Activated T-helper 1 cell treated with anti-CD3 and anti-CD28 coated beads, Interleukin-12 subunit alpha, Interleukin-12 subunit beta, Interleukin-2, Interleukin-4 antibody, amounts not matched to agents 30 ng/mL and 10 ng/mL and 1 ng/mL, durations not matched to agents 14 hours and 24 hours and 36 hours (primary cell): ENCODE measurements at regions not wholly inside any gene's neighbourhood (a gene's known extent, or its start where the extent isn't known, plus 50 kb on each side); places are given as distances from the start of the nearest gene placed in this dataset.

Experiments
- DNase-seq: peaks from one replicate; pipeline ENCODE4 v3.0.0; 2021; ENCODE audit warnings: low spot score
- H3K27ac Mint-ChIP-seq: one replicate; pipeline ENCODE4 v1.8.0; 2021; ENCODE audit warnings: mild to moderate bottlenecking, mixed read lengths
- H3K27me3 Mint-ChIP-seq: one replicate; pipeline ENCODE4 v1.8.0; 2022; ENCODE audit warnings: mild to moderate bottlenecking, moderate library complexity, mixed read lengths; ENCODE audit not compliant: insufficient read depth
- H3K36me3 Mint-ChIP-seq: one replicate; pipeline ENCODE4 v1.8.0; 2021; ENCODE audit warnings: low read depth, mixed read lengths
- H3K4me1 Mint-ChIP-seq: one replicate; pipeline ENCODE4 v1.8.0; 2021; ENCODE audit warnings: low read depth, mixed read lengths
- H3K4me3 Mint-ChIP-seq: one replicate; pipeline ENCODE4 v1.8.0; 2021; ENCODE audit warnings: mild to moderate bottlenecking, moderate library complexity, mixed read lengths
- H3K9me3 Mint-ChIP-seq: one replicate; pipeline ENCODE4 v1.8.0; 2021; ENCODE audit warnings: mixed read lengths
- intact Hi-C: fragments of 100-400 bp; cut with micrococcal nuclease; formaldehyde crosslinking; loops from one replicate; pipeline ENCODE4 v1.15.1; 2024

DNA sequence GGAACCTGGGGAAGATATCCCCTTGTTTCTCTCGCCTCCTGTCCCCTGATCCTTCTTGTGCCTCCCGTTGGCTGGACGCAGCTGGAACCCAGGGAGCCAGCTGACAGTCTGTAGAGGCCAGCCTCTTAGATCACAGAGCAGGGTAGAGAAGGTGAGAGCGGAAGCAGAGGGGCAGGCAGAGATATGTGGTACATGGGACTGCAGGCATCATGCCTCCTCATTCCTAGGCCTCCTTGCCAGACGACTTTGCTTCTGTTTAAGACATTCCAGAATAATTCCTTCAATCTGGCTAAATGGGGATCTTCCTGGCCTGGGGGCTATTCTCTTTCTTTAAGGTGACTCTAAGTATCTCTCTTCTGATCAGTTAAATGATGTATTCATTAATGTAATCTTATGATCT lies 89.4 kb upstream of the MAX start:
- intact Hi-C loops: no loop called here
- H3K4me3 Mint-ChIP-seq: no peak overlapping the region
- H3K27ac Mint-ChIP-seq: no peak overlapping the region
- H3K27me3 Mint-ChIP-seq: peaks cover 3% of the 10 kb centered on the region
- no peaks in the 10 kb centered on the region for H3K9me3 Mint-ChIP-seq
- H3K36me3 Mint-ChIP-seq: peaks cover 4% of the 10 kb centered on the region
- peaks cover 17% of the 10 kb centered on the region for H3K4me1 Mint-ChIP-seq
- DNase-seq: no peak

DNA sequence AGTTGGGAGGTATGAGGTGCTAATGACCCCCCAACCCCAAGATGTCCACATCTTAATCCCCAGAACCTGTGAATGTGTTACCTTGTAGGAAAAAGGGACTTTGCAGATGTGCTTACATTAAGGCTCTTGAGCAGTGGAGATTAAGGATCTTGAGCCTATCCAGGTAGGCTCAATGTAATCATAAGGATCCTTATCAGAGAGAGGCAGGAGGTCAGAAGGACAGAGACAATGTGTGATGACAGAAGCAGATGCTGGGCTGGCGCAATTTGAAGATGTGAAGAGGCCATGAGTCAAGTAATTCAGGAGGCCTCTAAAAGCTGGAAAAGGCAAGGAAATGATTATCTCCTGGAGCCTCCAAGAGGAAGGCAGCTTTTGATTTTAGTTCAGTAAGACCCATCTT lies 90.4 kb upstream of the MAX start:
- H3K36me3 Mint-ChIP-seq: peaks cover 4% of the 10 kb centered on the region
- no peaks in the 10 kb centered on the region for H3K9me3 Mint-ChIP-seq
- peaks cover 3% of the 10 kb centered on the region for H3K27me3 Mint-ChIP-seq
- DNase-seq: no peak
- H3K27ac Mint-ChIP-seq: no peak overlapping the region
- H3K4me3 Mint-ChIP-seq: no peak overlapping the region
- peaks cover 9% of the 10 kb centered on the region for H3K4me1 Mint-ChIP-seq
- intact Hi-C loops: no loop called here

DNA sequence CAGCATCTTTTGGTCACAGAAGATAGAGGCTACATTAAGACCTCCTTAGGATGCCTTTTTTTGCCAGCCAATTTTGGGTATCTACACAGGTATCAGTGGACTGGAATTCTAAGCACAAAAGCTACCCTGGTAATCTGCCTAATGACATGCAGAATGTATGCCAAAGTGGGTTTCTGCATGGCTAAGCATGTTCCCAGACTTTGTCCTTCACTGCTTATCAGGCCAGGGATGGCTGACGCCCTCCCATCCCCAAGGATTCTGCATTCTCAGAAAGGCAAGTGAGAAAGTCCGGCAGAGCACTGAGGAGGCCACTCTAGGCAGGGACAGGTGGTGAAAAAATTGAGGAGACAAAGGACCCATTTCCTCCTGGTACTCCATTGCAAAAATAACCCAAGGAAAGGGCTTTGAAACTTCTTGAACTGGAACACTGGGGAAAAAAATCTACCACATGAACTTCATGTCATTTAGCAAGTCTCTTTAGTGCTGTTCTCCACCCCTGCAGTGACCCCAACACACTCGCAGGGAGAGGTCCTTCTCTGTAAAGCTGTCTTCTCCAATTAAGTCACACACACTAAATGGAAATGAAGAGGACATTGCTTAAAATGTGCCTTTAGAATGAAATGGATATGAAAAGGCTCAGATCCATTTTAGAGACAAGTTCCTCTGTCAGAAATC lies 91.7 kb upstream of the MAX start:
- Mint-ChIP-seq H3K9me3 (no peaks in the 10 kb centered on the region), H3K27ac (no peak overlapping the region), H3K4me1 (peaks cover 9% of the 10 kb centered on the region), H3K36me3 (peaks cover 4% of the 10 kb centered on the region), H3K27me3 (peaks cover 3% of the 10 kb centered on the region), H3K4me3 (no peak overlapping the region)
- no peak for DNase-seq
- intact Hi-C loops: no loop called here

DNA sequence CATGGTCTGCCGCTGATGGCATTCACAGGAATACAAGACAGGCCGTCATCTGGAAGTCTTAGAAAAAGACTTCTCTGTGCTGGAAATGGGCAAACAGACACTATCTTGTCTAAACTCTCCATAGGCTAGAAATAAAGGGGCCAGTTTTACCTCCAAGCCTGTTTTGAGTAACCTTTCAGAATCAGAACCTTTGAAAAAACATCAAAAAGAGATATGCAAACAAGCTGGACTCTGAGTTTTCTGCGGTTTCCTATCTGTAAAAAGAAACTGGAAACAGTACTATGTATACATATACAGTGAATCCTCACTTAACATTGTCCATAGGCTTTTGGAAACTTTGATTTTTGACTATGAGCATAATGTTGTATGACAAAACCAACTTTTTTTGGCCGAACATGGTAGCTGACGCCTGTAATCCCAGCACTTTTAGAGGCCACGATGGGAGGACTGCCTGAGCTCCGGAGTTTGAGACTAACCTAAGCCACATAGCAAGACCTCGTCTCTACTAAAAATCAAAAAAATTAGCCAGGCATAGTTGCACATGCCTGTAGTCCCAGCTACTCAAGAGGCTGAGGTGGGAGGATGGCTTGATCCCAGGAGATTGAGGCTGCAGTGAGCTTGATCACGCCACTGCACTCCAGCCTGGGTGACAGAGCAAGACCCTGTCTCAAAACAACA lies 92.9 kb upstream of the MAX start:
- H3K4me3 Mint-ChIP-seq: no peak overlapping the region
- H3K9me3 Mint-ChIP-seq: no peaks in the 10 kb centered on the region
- peaks cover 3% of the 10 kb centered on the region for H3K27me3 Mint-ChIP-seq
- intact Hi-C loops: no loop called here
- H3K36me3 Mint-ChIP-seq: peaks cover 4% of the 10 kb centered on the region
- peaks cover 9% of the 10 kb centered on the region for H3K4me1 Mint-ChIP-seq
- DNase-seq: no peak
- H3K27ac Mint-ChIP-seq: no peak overlapping the region

DNA sequence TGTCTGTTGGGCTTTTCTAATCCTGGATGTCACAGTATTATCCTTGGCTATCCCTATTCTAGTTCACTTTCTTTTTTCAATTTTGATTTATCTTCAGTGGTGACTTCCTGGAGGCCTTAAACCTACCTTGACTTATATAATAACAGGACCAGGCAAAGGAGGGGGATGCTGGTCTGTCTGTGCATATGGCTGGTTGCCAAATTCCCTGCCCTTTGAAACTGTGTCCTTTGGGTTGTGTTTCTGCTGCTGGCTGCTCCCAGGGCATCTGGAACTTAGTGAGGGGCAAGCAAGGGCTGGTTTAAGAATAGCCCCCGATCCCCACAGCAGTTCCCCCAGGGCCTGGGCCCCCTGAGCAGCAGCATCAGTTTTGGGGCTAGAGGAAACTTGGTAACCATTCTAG lies 96.0 kb upstream of the MAX start:
- H3K27me3 Mint-ChIP-seq: peaks cover 3% of the 10 kb centered on the region
- no peak for DNase-seq
- H3K4me1 Mint-ChIP-seq: peaks cover 9% of the 10 kb centered on the region
- H3K4me3 Mint-ChIP-seq: no peak overlapping the region
- peaks cover 7% of the 10 kb centered on the region for H3K36me3 Mint-ChIP-seq
- peaks cover 8% of the 10 kb centered on the region for H3K9me3 Mint-ChIP-seq
- no peak overlapping the region for H3K27ac Mint-ChIP-seq
- intact Hi-C loops: no loop called here

DNA sequence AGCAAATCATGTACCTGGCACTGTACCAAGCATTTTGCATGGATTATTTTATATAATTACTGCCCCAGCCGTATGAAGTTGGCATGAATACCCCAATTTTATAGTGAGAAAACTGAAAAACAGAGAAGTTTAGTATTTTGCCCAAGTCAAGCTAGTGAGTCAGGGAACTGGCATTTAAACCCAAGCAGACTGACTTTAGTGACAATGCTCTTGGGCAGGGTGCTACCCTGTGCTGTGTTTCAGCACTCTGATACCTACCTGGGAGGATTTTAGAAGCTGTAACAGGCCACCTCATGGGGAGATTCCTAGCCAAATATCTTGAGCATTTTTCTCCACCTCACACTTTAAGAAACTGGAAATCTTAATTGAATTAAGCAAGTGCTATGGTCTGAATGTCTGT lies 98.1 kb upstream of the MAX start:
- Mint-ChIP-seq H3K4me1 (peaks cover 17% of the 10 kb centered on the region), H3K36me3 (peaks cover 3% of the 10 kb centered on the region), H3K27ac (no peak overlapping the region), H3K27me3 (no peaks in the 10 kb centered on the region), H3K9me3 (peaks cover 10% of the 10 kb centered on the region), H3K4me3 (no peak overlapping the region)
- DNase-seq: no peak
- intact Hi-C loops: no loop called here

DNA sequence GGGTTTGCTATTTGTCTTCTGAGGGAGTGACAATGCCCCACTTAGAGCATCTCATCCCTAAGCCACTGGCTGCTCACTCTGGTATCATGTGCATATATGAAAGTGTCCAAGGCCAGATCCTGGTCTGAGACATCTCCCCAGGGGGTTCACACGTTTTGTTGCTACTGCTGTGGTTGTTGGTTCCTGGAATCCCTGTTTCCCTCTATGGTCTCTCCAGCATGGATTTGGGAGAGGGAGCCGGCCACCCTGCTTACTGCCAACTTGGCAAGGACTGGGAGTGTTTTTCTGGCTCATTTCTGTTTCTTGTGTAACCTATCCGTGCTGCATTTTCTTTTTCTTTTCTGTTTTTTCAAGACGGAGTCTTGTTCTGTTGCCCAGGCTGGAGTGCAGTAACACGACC lies 101.3 kb upstream of the MAX start:
- H3K4me3 Mint-ChIP-seq: no peak overlapping the region
- H3K36me3 Mint-ChIP-seq: peaks cover 3% of the 10 kb centered on the region
- H3K9me3 Mint-ChIP-seq: peaks cover 10% of the 10 kb centered on the region
- intact Hi-C loops: no loop called here
- H3K27me3 Mint-ChIP-seq: no peaks in the 10 kb centered on the region
- peaks cover 40% of the 10 kb centered on the region for H3K4me1 Mint-ChIP-seq
- DNase-seq: no peak
- H3K27ac Mint-ChIP-seq: no peak overlapping the region

DNA sequence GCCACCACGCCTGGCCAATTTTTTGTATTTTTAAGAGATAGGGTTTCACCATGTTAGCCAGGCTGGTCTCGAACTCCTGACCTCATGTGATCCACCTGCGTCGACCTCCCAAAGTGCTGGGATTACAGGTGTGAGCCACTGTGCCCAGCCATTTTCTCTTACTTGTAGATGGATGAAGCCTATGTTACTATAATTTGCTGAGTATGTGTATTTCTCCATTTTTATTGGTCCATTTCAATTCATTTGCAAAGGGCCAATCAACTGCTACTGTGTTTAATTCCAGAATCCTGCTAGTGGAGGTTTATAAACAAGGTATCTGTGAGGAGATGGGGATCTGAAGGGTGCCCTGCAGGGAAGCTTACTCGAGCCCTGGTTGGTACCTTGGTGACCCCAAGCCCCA lies 101.7 kb upstream of the MAX start:
- peaks cover 6% of the 10 kb centered on the region for H3K36me3 Mint-ChIP-seq
- H3K27ac Mint-ChIP-seq: no peak overlapping the region
- intact Hi-C loops: no loop called here
- H3K9me3 Mint-ChIP-seq: peaks cover 10% of the 10 kb centered on the region
- DNase-seq: no peak
- no peak overlapping the region for H3K4me3 Mint-ChIP-seq
- no peaks in the 10 kb centered on the region for H3K27me3 Mint-ChIP-seq
- H3K4me1 Mint-ChIP-seq: peaks cover 44% of the 10 kb centered on the region

DNA sequence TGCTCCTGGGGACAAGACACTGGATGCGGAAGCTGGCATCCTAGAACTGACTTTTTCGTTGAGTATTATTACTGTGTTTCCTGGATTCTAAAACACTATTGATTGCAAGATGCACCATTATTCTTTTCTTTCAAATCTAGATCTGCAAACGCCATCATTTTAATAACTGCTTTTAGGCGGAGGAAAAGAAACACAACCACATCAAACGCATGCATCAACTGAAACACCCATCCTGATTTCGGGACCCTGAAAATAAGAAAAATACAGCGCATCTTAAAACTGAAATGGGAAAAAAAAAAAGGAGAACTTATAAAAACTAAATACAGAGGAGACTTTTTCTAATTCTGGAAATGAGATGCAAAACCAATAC lies 103.7 kb upstream of the MAX start:
- peaks cover 10% of the 10 kb centered on the region for H3K9me3 Mint-ChIP-seq
- peaks cover 8% of the 10 kb centered on the region for H3K36me3 Mint-ChIP-seq
- intact Hi-C loops: loop anchor here (1.0 to 5.0 kb wide), 12 partner anchors 23 to 641 kb away; partner anchors contain the start of genes FNTB and MAX
- no peaks in the 10 kb centered on the region for H3K27me3 Mint-ChIP-seq
- no peak for DNase-seq
- H3K4me1 Mint-ChIP-seq: peaks cover 65% of the 10 kb centered on the region
- peak overlapping the region; percentile 61 for H3K4me3 Mint-ChIP-seq
- peak overlapping the region; percentile 92 for H3K27ac Mint-ChIP-seq

DNA sequence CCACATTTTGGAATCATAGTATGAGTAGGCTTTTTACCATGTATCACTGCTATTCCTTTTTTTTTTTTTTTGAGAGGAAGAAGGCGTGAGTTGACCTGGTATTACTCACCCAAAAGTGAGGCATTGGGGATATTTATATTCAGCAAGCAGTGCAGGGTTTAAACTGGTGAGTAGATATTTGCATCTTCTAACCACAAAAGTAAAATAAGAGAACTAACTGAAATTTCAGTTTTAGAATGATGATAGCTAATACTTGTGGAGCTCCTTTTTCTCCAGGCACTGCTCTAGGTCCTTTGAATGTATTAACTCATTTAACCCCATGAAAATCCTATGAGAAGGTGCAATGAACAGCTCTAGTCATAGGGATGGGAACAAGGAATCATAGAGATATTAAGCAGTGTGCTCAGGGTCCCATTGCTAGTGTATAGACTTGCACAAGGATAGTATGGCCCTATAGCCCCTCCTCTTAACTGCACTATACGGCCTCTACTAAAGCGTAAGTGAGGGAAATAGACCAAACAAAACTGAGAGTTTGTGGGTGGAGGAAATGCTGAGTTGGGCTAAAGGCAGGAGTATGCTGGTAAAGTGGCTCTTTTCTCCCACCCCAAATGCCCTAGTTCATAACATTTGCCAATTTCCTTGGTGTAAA lies 104.3 kb upstream of the MAX start:
- intact Hi-C loops: loop anchor here (1.0 to 5.0 kb wide), 12 partner anchors 23 to 641 kb away; partner anchors contain the start of genes FNTB and MAX
- peak overlapping the region; percentile 72 for H3K4me3 Mint-ChIP-seq
- DNase-seq: no peak
- peaks cover 10% of the 10 kb centered on the region for H3K9me3 Mint-ChIP-seq
- peaks cover 70% of the 10 kb centered on the region for H3K4me1 Mint-ChIP-seq
- peaks cover 9% of the 10 kb centered on the region for H3K36me3 Mint-ChIP-seq
- H3K27ac Mint-ChIP-seq: peak overlapping the region; percentile 92
- no peaks in the 10 kb centered on the region for H3K27me3 Mint-ChIP-seq

DNA sequence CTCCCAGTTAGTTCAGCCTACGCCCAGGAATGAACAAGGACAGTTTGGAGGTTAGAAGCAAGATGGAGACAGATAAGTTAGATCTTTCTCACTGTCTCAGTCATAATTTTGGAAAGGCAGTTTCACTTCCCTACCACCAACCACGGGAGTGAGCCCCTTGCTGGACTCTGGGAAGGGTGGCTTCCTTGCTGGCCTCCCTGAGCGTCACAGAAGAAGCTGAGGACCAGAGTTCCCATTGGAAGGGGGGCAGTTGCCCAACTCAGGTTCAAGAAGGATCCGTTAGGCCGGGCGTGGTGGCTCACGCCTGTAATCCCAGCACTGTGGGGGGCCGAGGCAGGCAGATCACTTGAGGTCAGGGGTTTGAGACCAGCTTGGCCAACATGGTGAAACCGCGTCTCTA lies 106.2 kb upstream of the MAX start:
- H3K9me3 Mint-ChIP-seq: no peaks in the 10 kb centered on the region
- H3K27me3 Mint-ChIP-seq: no peaks in the 10 kb centered on the region
- intact Hi-C loops: loop anchor here (5.0 kb wide), 1 partner anchor 221 kb away; the partner anchor contains the start of gene FNTB
- peak overlapping the region; percentile 88 for H3K27ac Mint-ChIP-seq
- H3K4me3 Mint-ChIP-seq: peak overlapping the region; percentile 59
- H3K36me3 Mint-ChIP-seq: peaks cover 6% of the 10 kb centered on the region
- peaks cover 81% of the 10 kb centered on the region for H3K4me1 Mint-ChIP-seq
- DNase-seq: no peak

DNA sequence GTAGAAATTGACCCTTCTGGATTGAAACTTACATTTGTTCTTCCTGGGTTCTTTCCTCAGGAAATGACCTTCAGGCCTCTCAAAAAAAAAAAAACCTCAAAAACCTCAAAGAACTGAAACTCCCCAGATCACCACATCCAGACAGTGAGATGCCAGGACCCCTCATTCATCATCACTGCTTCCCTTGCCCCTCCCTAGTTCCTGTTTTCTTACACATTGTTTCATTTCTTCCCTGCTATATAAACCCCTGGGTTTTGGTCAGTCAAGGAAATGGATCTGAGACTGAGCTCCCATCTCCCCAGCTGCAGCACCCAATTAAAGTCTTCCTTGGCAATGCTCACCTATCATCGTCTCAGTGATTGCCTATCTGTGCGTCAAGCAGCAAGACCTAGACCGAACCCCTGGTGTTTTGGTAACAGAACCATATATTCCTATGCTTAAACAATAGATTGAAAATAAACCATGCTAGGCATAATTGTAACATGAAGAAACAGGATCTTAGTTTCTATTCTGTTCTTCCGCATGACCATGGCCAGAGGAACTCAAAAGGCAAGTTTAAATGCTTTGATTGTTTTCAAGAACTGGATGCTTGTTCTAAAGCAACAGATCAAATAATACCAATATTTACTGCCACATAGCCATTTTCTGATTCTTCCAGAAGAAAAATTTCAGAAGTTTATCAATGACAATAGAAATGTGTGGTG lies 108.0 kb upstream of the MAX start:
- Mint-ChIP-seq H3K4me3 (peak overlapping the region; percentile 41), H3K36me3 (peaks cover 6% of the 10 kb centered on the region), H3K27me3 (no peaks in the 10 kb centered on the region), H3K27ac (peak overlapping the region; percentile 88), H3K4me1 (peaks cover 78% of the 10 kb centered on the region), H3K9me3 (no peaks in the 10 kb centered on the region)
- intact Hi-C loops: loop anchor here (1.0 to 2.0 kb wide), 4 partner anchors 77 to 427 kb away; no protein-coding TSS in a partner anchor
- peak; percentile 22 for DNase-seq

DNA sequence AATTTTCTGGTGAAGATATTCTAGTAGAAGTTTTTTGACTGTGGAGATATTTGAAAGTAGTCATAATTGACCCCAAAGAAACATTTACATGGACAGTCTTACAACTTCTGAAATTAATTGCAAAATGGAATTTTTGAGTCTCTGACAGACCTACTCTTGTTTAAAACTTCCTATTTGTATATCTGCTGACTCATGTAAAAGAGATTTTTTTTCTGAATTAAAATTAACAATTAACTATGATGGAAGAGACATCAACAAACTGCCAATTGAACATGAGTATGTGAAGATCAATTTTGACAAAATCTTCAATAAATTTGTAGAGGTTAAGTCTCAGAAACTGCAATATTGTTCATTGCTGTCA lies 108.5 kb upstream of the MAX start:
- intact Hi-C loops: loop anchor here (1.0 to 2.0 kb wide), 4 partner anchors 76 to 426 kb away; no protein-coding TSS in a partner anchor
- Mint-ChIP-seq H3K4me3 (peak overlapping the region; percentile 41), H3K27ac (peak overlapping the region; percentile 88), H3K27me3 (no peaks in the 10 kb centered on the region), H3K36me3 (peaks cover 6% of the 10 kb centered on the region), H3K9me3 (no peaks in the 10 kb centered on the region), H3K4me1 (peaks cover 72% of the 10 kb centered on the region)
- DNase-seq: no peak
